ENCODE measurements at regions not wholly inside any gene's neighbourhood (a gene's known extent, or its start where the extent isn't known, plus 50 kb on each side); places are given as distances from the start of the nearest gene placed in this dataset.

GRCh38 chr9:108297073-108297472 is 558.7 kb downstream of the ACTL7B start:
- Mint-ChIP-seq H3K9me3 (peaks cover 3% of the 10 kb centered on the region), H3K4me1 (no peaks in the 10 kb centered on the region), H3K36me3 (no peaks in the 10 kb centered on the region), H3K4me3 (no peak overlapping the region), H3K27ac (no peak overlapping the region)
- DNase-seq (ENCODE audit: low spot score in 2 of 2) (no peak), ATAC-seq (no peak)

- Mint-ChIP-seq H3K9me3 (peaks cover 3% of the 10 kb centered on the region), H3K4me1 (no peaks in the 10 kb centered on the region), H3K27ac (no peak overlapping the region), H3K4me3 (no peak overlapping the region), H3K36me3 (no peaks in the 10 kb centered on the region)
- no peak for DNase-seq (ENCODE audit: low spot score in 2 of 2)
- no peak for ATAC-seq
Observed at GRCh38 chr9:108296056-108296455, 559.7 kb downstream of the ACTL7B start.

- no peak for ATAC-seq
- Mint-ChIP-seq H3K9me3 (peaks cover 6% of the 10 kb centered on the region), H3K4me1 (no peaks in the 10 kb centered on the region), H3K27ac (no peak overlapping the region), H3K4me3 (no peak overlapping the region), H3K36me3 (no peaks in the 10 kb centered on the region)
- no peak for DNase-seq (ENCODE audit: low spot score in 2 of 2)
Observed at GRCh38 chr9:108291586-108291932, 564.2 kb downstream of the ACTL7B start.

- no peak for ATAC-seq
- Mint-ChIP-seq H3K9me3 (peaks cover 4% of the 10 kb centered on the region), H3K4me3 (no peak overlapping the region), H3K27ac (no peak overlapping the region), H3K4me1 (no peaks in the 10 kb centered on the region), H3K36me3 (no peaks in the 10 kb centered on the region)
- no peak for DNase-seq (ENCODE audit: low spot score in 2 of 2)
Observed at GRCh38 chr9:108290839-108291585, 564.8 kb downstream of the ACTL7B start.

GRCh38 chr9:108286638-108287206 is 569.1 kb downstream of the ACTL7B start:
- H3K9me3 Mint-ChIP-seq, result peaks cover 4% of the 10 kb centered on the region
- H3K4me3 Mint-ChIP-seq, result no peak overlapping the region
- no peak overlapping the region for H3K27ac Mint-ChIP-seq
- H3K36me3 Mint-ChIP-seq, result no peaks in the 10 kb centered on the region
- no peaks in the 10 kb centered on the region for H3K4me1 Mint-ChIP-seq
- no peak for ATAC-seq
- no peak for DNase-seq (ENCODE audit: low spot score in 2 of 2)

- Mint-ChIP-seq H3K27ac (no peak overlapping the region), H3K4me3 (no peak overlapping the region)
- DNase-seq (ENCODE audit: low spot score in 2 of 2), result no peak
Observed at GRCh38 chr9:108283696-108284095, 572.1 kb downstream of the ACTL7B start.

GRCh38 chr9:108282872-108283271 is 572.9 kb downstream of the ACTL7B start:
- ATAC-seq (no peak), DNase-seq (ENCODE audit: low spot score in 2 of 2) (no peak)
- no peak overlapping the region for H3K27ac Mint-ChIP-seq
- H3K36me3 Mint-ChIP-seq, result no peaks in the 10 kb centered on the region
- H3K4me1 Mint-ChIP-seq, result no peaks in the 10 kb centered on the region
- no peak overlapping the region for H3K4me3 Mint-ChIP-seq
- H3K9me3 Mint-ChIP-seq, result peaks cover 4% of the 10 kb centered on the region

More at GRCh38 chr9:108283696-108284095, 572.1 kb downstream of the ACTL7B start:
- Mint-ChIP-seq H3K4me1 (no peaks in the 10 kb centered on the region), H3K36me3 (no peaks in the 10 kb centered on the region), H3K9me3 (peaks cover 4% of the 10 kb centered on the region)
- ATAC-seq, result no peak

- no peak overlapping the region for H3K27ac Mint-ChIP-seq
- H3K4me3 Mint-ChIP-seq, result no peak overlapping the region
- no peak for DNase-seq (ENCODE audit: low spot score in 2 of 2)
- no peaks in the 10 kb centered on the region for H3K4me1 Mint-ChIP-seq
- H3K9me3 Mint-ChIP-seq, result peaks cover 4% of the 10 kb centered on the region
- H3K36me3 Mint-ChIP-seq, result no peaks in the 10 kb centered on the region
- ATAC-seq, result no peak
Observed at GRCh38 chr9:108281696-108282095, 574.1 kb downstream of the ACTL7B start.

GRCh38 chr9:108278341-108278740 is 577.4 kb downstream of the ACTL7B start:
- Mint-ChIP-seq H3K4me1 (no peaks in the 10 kb centered on the region), H3K27ac (no peak overlapping the region), H3K4me3 (no peak overlapping the region), H3K9me3 (peaks cover 8% of the 10 kb centered on the region), H3K36me3 (no peaks in the 10 kb centered on the region)
- ATAC-seq, result no peak
- DNase-seq (ENCODE audit: low spot score in 2 of 2), result no peak

- no peaks in the 10 kb centered on the region for H3K4me1 Mint-ChIP-seq
- peaks cover 8% of the 10 kb centered on the region for H3K9me3 Mint-ChIP-seq
- H3K4me3 Mint-ChIP-seq, result no peak overlapping the region
- H3K27ac Mint-ChIP-seq, result no peak overlapping the region
- DNase-seq (ENCODE audit: low spot score in 2 of 2) (no peak), ATAC-seq (no peak)
- no peaks in the 10 kb centered on the region for H3K36me3 Mint-ChIP-seq
Observed at GRCh38 chr9:108277216-108277615, 578.6 kb downstream of the ACTL7B start.

GRCh38 chr9:108275906-108276305 is 579.9 kb downstream of the ACTL7B start:
- ATAC-seq, result no peak
- DNase-seq (ENCODE audit: low spot score in 2 of 2), result no peak
- H3K36me3 Mint-ChIP-seq, result no peaks in the 10 kb centered on the region
- no peak overlapping the region for H3K27ac Mint-ChIP-seq
- H3K9me3 Mint-ChIP-seq, result peaks cover 8% of the 10 kb centered on the region
- no peaks in the 10 kb centered on the region for H3K4me1 Mint-ChIP-seq
- no peak overlapping the region for H3K4me3 Mint-ChIP-seq

GRCh38 chr9:108274971-108275370 is 580.8 kb downstream of the ACTL7B start:
- peaks cover 8% of the 10 kb centered on the region for H3K9me3 Mint-ChIP-seq
- no peaks in the 10 kb centered on the region for H3K4me1 Mint-ChIP-seq
- no peak overlapping the region for H3K27ac Mint-ChIP-seq
- H3K36me3 Mint-ChIP-seq, result no peaks in the 10 kb centered on the region
- no peak overlapping the region for H3K4me3 Mint-ChIP-seq
- DNase-seq (ENCODE audit: low spot score in 2 of 2), result no peak
- no peak for ATAC-seq

GRCh38 chr9:108273988-108274387 is 581.8 kb downstream of the ACTL7B start:
- no peak overlapping the region for H3K27ac Mint-ChIP-seq
- peaks cover 6% of the 10 kb centered on the region for H3K9me3 Mint-ChIP-seq
- ATAC-seq, result no peak
- no peak overlapping the region for H3K4me3 Mint-ChIP-seq
- DNase-seq (ENCODE audit: low spot score in 2 of 2), result no peak
- H3K36me3 Mint-ChIP-seq, result no peaks in the 10 kb centered on the region
- no peaks in the 10 kb centered on the region for H3K4me1 Mint-ChIP-seq

GRCh38 chr9:108272349-108272899 is 583.4 kb downstream of the ACTL7B start:
- Mint-ChIP-seq H3K4me3 (no peak overlapping the region), H3K36me3 (no peaks in the 10 kb centered on the region), H3K4me1 (no peaks in the 10 kb centered on the region), H3K27ac (no peak overlapping the region), H3K9me3 (peaks cover 8% of the 10 kb centered on the region)
- ATAC-seq (no peak), DNase-seq (ENCODE audit: low spot score in 2 of 2) (no peak)

- Mint-ChIP-seq H3K4me3 (no peak overlapping the region), H3K4me1 (no peaks in the 10 kb centered on the region), H3K9me3 (peaks cover 8% of the 10 kb centered on the region), H3K36me3 (no peaks in the 10 kb centered on the region), H3K27ac (no peak overlapping the region)
- ATAC-seq (no peak), DNase-seq (ENCODE audit: low spot score in 2 of 2) (no peak)
Observed at GRCh38 chr9:108271646-108272348, 584.0 kb downstream of the ACTL7B start.

- Mint-ChIP-seq H3K4me3 (no peak overlapping the region), H3K36me3 (no peaks in the 10 kb centered on the region), H3K4me1 (no peaks in the 10 kb centered on the region), H3K9me3 (peaks cover 10% of the 10 kb centered on the region), H3K27ac (no peak overlapping the region)
- DNase-seq (ENCODE audit: low spot score in 2 of 2) (no peak), ATAC-seq (no peak)
Observed at GRCh38 chr9:108271236-108271635, 584.5 kb downstream of the ACTL7B start.

Data from stimulated activated effector memory CD8-positive, alpha-beta T cell treated with anti-CD3 and anti-CD28 coated beads, Interleukin-12 subunit alpha, Interleukin-12 subunit beta, amount 100 ng/mL, for 72 hours (primary cell).